ENCODE measurements at regions not wholly inside any gene's neighbourhood (a gene's known extent, or its start where the extent isn't known, plus 50 kb on each side); places are given as distances from the start of the nearest gene placed in this dataset.
A peak's percentile ranks its signal among the peaks of the same experiment; 100 is the strongest.

GRCh38 chr2:4715065-4715464 is 977.1 kb upstream of the SOX11 start:
- H3K27me3 Mint-ChIP-seq (ENCODE audit: insufficient read depth, unreplicated experiment), result no peaks in the 10 kb centered on the region
- no peak overlapping the region for H3K4me3 Mint-ChIP-seq (ENCODE audit: unreplicated experiment)
- no peaks in the 10 kb centered on the region for H3K27me3 ChIP-seq (replicated peaks; ENCODE audit: control insufficient read depth, insufficient read depth, low read length)
- TF ChIP-seq CTCF (IDR thresholded peaks at IDR 0.05; ENCODE audit: insufficient read depth in 1 of 2, low read depth in 1 of 2, low read length in 1 of 2, severe bottlenecking in 1 of 2, unreplicated experiment in 1 of 2), result no peak
- H3K27ac Mint-ChIP-seq (ENCODE audit: unreplicated experiment), result no peak overlapping the region
- no peaks in the 10 kb centered on the region for H3K4me1 Mint-ChIP-seq (ENCODE audit: low read depth, unreplicated experiment)
- no TSS peak for BruUV-seq (replicated peaks)
- peak in 1 of 2 experiments; percentile 5 for DNase-seq
- H3K9me3 Mint-ChIP-seq (ENCODE audit: unreplicated experiment), result peaks cover 27% of the 10 kb centered on the region
- ChIA-PET CTCF (interaction anchor here (1.0 kb wide), 1 partner anchor 756 kb away, joined by 8 read pairs; no protein-coding TSS in a partner anchor), POLR2A (no interaction called here)
- no peak overlapping the region for H3K4me3 ChIP-seq (ENCODE audit: low read depth, low read length)
- H3K36me3 Mint-ChIP-seq (ENCODE audit: insufficient read depth, unreplicated experiment), result no peaks in the 10 kb centered on the region
- H3K4me1 ChIP-seq, result no peaks in the 10 kb centered on the region
- intact Hi-C loops (cut with micrococcal nuclease; ENCODE audit: unreplicated experiment), result loop anchor here (1.0 kb wide), 2 partner anchors 361 to 756 kb away; no protein-coding TSS in a partner anchor
- no peaks in the 10 kb centered on the region for H3K36me3 ChIP-seq (ENCODE audit: control insufficient read depth, insufficient read depth, low read length)
- H3K9me3 ChIP-seq, result peaks cover 4% of the 10 kb centered on the region; the same call in 1 of the 2 replicates

GRCh38 chr2:4718777-4719176 is 973.4 kb upstream of the SOX11 start:
- no peaks in the 10 kb centered on the region for H3K27me3 Mint-ChIP-seq (ENCODE audit: insufficient read depth, unreplicated experiment)
- Histone ChIP-seq H3K27me3 (replicated peaks; ENCODE audit: control insufficient read depth, insufficient read depth, low read length) (no peaks in the 10 kb centered on the region), H3K9me3 (peaks cover 4% of the 10 kb centered on the region; the same call in 1 of the 2 replicates), H3K36me3 (ENCODE audit: control insufficient read depth, insufficient read depth, low read length) (no peaks in the 10 kb centered on the region), H3K4me3 (ENCODE audit: low read depth, low read length) (no peak overlapping the region), H3K4me1 (no peaks in the 10 kb centered on the region)
- CTCF ChIA-PET, result no interaction called here
- H3K4me3 Mint-ChIP-seq (ENCODE audit: unreplicated experiment), result no peak overlapping the region
- H3K9me3 Mint-ChIP-seq (ENCODE audit: unreplicated experiment), result peaks cover 27% of the 10 kb centered on the region
- H3K36me3 Mint-ChIP-seq (ENCODE audit: insufficient read depth, unreplicated experiment), result no peaks in the 10 kb centered on the region
- POLR2A ChIA-PET, result no interaction called here
- DNase-seq, result no peak
- no peak for TF ChIP-seq CTCF (IDR thresholded peaks at IDR 0.05; ENCODE audit: insufficient read depth in 1 of 2, low read depth in 1 of 2, low read length in 1 of 2, severe bottlenecking in 1 of 2, unreplicated experiment in 1 of 2)
- H3K4me1 Mint-ChIP-seq (ENCODE audit: low read depth, unreplicated experiment), result no peaks in the 10 kb centered on the region
- BruUV-seq (replicated peaks), result no TSS peak
- intact Hi-C loops (cut with micrococcal nuclease; ENCODE audit: unreplicated experiment), result no loop called here
- no peak overlapping the region for H3K27ac Mint-ChIP-seq (ENCODE audit: unreplicated experiment)

GRCh38 chr2:4725618-4726017 is 966.6 kb upstream of the SOX11 start:
- POLR2A ChIA-PET, result no interaction called here
- H3K27ac Mint-ChIP-seq (ENCODE audit: unreplicated experiment), result no peak overlapping the region
- H3K27me3 Mint-ChIP-seq (ENCODE audit: insufficient read depth, unreplicated experiment), result no peaks in the 10 kb centered on the region
- intact Hi-C loops (cut with micrococcal nuclease; ENCODE audit: unreplicated experiment), result no loop called here
- H3K9me3 ChIP-seq, result no peaks in the 10 kb centered on the region
- no peak overlapping the region for H3K4me3 ChIP-seq (ENCODE audit: low read depth, low read length)
- H3K27me3 ChIP-seq (replicated peaks; ENCODE audit: control insufficient read depth, insufficient read depth, low read length), result no peaks in the 10 kb centered on the region
- H3K4me1 Mint-ChIP-seq (ENCODE audit: low read depth, unreplicated experiment), result no peaks in the 10 kb centered on the region
- no TSS peak for BruUV-seq (replicated peaks)
- no peaks in the 10 kb centered on the region for H3K4me1 ChIP-seq
- no peaks in the 10 kb centered on the region for H3K36me3 ChIP-seq (ENCODE audit: control insufficient read depth, insufficient read depth, low read length)
- DNase-seq, result no peak
- H3K4me3 Mint-ChIP-seq (ENCODE audit: unreplicated experiment), result no peak overlapping the region
- no peaks in the 10 kb centered on the region for H3K9me3 Mint-ChIP-seq (ENCODE audit: unreplicated experiment)
- H3K36me3 Mint-ChIP-seq (ENCODE audit: insufficient read depth, unreplicated experiment), result no peaks in the 10 kb centered on the region
- no peak for TF ChIP-seq CTCF (IDR thresholded peaks at IDR 0.05; ENCODE audit: insufficient read depth in 1 of 2, low read depth in 1 of 2, low read length in 1 of 2, severe bottlenecking in 1 of 2, unreplicated experiment in 1 of 2)
- CTCF ChIA-PET, result no interaction called here

Measured in Caco-2 (cell line).